GM23338 (cell line): ENCODE measurements at regions not wholly inside any gene's neighbourhood (a gene's known extent, or its start where the extent isn't known, plus 50 kb on each side); places are given as distances from the start of the nearest gene placed in this dataset.

ENCODE experiments used
- EZH2 ChIP-seq: fragments of 200-600 bp; sonication (generic); IDR thresholded peaks from one replicate; pipeline ENCODE4 v1.8.0; 2017; ENCODE audit warnings: antibody characterized with exemption, mild to moderate bottlenecking, low read depth; ENCODE audit not compliant: unreplicated experiment
- TF ChIP-seq, protein P1 (sequence below), 2 experiments: fragments of 200-600 bp in 1 of 2; sonication (generic) in 1 of 2; conservative IDR thresholded peaks; 2 replicates each; pipeline versions ENCODE4 v1.5.1 to v1.6.1; 2016 to 2017; ENCODE audit warnings: antibody characterized with exemption in 2 of 2, low read depth in 2 of 2, mild to moderate bottlenecking in 2 of 2, moderate library complexity in 1 of 2
- TF ChIP-seq, protein P2 (sequence below): IDR thresholded peaks from one replicate; pipeline ENCODE4 v1.6.1; 2018; ENCODE audit warnings: antibody characterized with exemption; ENCODE audit not compliant: unreplicated experiment

DNA sequence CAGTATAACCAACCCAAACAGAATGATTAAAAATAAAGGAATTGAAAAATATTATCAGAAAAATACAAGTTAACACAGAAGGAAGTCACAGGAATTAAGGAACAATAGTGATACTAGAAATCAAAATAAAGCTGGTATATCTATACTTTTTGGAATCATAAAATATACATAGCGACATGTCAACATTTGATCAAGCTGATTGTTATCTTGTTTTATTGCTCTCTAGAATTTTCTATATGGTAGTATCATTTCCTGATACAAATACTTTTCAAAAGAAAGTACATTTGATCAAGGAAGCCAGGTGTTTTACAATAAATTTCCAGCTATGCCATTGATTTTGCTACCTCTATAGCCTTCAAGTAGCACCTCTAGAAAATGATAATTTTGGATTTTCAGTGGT is 489.5 kb upstream of the PKN2 start:
- TF ChIP-seq, protein P1, sequence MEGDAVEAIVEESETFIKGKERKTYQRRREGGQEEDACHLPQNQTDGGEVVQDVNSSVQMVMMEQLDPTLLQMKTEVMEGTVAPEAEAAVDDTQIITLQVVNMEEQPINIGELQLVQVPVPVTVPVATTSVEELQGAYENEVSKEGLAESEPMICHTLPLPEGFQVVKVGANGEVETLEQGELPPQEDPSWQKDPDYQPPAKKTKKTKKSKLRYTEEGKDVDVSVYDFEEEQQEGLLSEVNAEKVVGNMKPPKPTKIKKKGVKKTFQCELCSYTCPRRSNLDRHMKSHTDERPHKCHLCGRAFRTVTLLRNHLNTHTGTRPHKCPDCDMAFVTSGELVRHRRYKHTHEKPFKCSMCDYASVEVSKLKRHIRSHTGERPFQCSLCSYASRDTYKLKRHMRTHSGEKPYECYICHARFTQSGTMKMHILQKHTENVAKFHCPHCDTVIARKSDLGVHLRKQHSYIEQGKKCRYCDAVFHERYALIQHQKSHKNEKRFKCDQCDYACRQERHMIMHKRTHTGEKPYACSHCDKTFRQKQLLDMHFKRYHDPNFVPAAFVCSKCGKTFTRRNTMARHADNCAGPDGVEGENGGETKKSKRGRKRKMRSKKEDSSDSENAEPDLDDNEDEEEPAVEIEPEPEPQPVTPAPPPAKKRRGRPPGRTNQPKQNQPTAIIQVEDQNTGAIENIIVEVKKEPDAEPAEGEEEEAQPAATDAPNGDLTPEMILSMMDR (conservative IDR thresholded peaks at IDR 0.05; ENCODE audit: low read depth in 2 of 2) = no peak
- no peak for TF ChIP-seq EZH2
- TF ChIP-seq, protein P2, sequence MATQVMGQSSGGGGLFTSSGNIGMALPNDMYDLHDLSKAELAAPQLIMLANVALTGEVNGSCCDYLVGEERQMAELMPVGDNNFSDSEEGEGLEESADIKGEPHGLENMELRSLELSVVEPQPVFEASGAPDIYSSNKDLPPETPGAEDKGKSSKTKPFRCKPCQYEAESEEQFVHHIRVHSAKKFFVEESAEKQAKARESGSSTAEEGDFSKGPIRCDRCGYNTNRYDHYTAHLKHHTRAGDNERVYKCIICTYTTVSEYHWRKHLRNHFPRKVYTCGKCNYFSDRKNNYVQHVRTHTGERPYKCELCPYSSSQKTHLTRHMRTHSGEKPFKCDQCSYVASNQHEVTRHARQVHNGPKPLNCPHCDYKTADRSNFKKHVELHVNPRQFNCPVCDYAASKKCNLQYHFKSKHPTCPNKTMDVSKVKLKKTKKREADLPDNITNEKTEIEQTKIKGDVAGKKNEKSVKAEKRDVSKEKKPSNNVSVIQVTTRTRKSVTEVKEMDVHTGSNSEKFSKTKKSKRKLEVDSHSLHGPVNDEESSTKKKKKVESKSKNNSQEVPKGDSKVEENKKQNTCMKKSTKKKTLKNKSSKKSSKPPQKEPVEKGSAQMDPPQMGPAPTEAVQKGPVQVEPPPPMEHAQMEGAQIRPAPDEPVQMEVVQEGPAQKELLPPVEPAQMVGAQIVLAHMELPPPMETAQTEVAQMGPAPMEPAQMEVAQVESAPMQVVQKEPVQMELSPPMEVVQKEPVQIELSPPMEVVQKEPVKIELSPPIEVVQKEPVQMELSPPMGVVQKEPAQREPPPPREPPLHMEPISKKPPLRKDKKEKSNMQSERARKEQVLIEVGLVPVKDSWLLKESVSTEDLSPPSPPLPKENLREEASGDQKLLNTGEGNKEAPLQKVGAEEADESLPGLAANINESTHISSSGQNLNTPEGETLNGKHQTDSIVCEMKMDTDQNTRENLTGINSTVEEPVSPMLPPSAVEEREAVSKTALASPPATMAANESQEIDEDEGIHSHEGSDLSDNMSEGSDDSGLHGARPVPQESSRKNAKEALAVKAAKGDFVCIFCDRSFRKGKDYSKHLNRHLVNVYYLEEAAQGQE = no peak
